ENCODE measurements at regions not wholly inside any gene's neighbourhood (a gene's known extent, or its start where the extent isn't known, plus 50 kb on each side); places are given as distances from the start of the nearest gene placed in this dataset.

DNA sequence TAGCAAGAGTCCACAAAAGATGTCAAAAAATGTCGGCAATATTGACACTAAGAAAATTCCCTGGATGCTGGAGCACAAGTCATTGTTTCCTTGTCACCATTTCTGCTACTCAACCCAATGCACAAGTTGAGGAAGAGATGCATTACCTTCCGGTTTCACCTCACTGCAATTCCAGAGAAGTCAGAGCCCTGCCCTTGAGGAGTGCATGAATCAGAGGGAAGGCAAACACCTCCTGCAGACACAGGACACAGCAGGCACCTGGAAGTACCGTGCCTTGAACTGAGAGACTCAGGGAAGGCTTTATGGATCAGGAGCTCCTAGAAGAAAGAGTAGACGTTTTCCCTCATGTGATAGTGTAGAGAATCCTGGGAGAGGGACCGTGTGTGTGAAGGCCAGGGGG lies 62.7 kb upstream of the ARL4C start:
- no TSS peak for BruUV-seq (replicated peaks)
- Histone ChIP-seq H3K27ac (ENCODE audit: low read depth, low read length, poor library complexity, severe bottlenecking) (no peak overlapping the region), H3K4me1 (ENCODE audit: insufficient read depth, low read length, poor library complexity, severe bottlenecking) (no peaks in the 10 kb centered on the region), H3K4me3 (ENCODE audit: low read depth, low read length, poor library complexity, severe bottlenecking) (no peak overlapping the region), H3K9me3 (ENCODE audit: low read depth, low read length, poor library complexity, severe bottlenecking) (no peaks in the 10 kb centered on the region), H3K36me3 (ENCODE audit: insufficient read depth, low read length, poor library complexity, severe bottlenecking) (no peaks in the 10 kb centered on the region), H3K27me3 (replicated peaks; ENCODE audit: insufficient read depth, low read depth, low read length, poor library complexity) (no peaks in the 10 kb centered on the region)
- POLR2A ChIA-PET (ENCODE audit: low non-redundant PET): no interaction called here
- CTCF ChIA-PET: no interaction called here
- TF ChIP-seq, protein P1, sequence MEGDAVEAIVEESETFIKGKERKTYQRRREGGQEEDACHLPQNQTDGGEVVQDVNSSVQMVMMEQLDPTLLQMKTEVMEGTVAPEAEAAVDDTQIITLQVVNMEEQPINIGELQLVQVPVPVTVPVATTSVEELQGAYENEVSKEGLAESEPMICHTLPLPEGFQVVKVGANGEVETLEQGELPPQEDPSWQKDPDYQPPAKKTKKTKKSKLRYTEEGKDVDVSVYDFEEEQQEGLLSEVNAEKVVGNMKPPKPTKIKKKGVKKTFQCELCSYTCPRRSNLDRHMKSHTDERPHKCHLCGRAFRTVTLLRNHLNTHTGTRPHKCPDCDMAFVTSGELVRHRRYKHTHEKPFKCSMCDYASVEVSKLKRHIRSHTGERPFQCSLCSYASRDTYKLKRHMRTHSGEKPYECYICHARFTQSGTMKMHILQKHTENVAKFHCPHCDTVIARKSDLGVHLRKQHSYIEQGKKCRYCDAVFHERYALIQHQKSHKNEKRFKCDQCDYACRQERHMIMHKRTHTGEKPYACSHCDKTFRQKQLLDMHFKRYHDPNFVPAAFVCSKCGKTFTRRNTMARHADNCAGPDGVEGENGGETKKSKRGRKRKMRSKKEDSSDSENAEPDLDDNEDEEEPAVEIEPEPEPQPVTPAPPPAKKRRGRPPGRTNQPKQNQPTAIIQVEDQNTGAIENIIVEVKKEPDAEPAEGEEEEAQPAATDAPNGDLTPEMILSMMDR (conservative IDR thresholded peaks at IDR 0.05; ENCODE audit: low read depth, low read length): no peak
- no peak for TF ChIP-seq EZH2 (IDR thresholded peaks at IDR 0.05; ENCODE audit: borderline replicate concordance, low read depth, low read length, poor library complexity, severe bottlenecking)
- intact Hi-C loops (cut with micrococcal nuclease; ENCODE audit: unreplicated experiment): loop anchor here (10.0 kb wide), 2 partner anchors 415 to 1185 kb away; no protein-coding TSS in a partner anchor
- no peak for DNase-seq (ENCODE audit: low spot score)

DNA sequence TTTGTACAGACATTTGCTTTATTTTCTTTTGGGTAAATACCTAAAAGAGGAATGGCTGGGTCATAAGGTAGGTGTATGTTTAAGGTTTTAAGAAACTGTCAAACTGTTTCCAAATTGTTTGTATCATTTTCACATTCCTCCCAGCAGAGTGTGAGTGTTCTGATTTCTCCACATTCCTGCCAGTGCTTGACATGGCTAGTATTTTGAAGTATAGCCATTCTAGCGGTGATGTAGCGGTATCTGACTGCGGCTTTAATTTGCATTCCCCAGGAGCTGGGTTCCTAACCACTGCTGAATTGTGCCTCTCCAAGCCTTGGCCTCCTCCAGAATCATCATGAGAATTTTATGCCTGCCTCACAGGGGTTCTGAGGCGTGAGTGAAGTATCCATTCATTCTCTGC lies 61.8 kb upstream of the ARL4C start:
- no peaks in the 10 kb centered on the region for H3K9me3 ChIP-seq (ENCODE audit: low read depth, low read length, poor library complexity, severe bottlenecking)
- no peaks in the 10 kb centered on the region for H3K36me3 ChIP-seq (ENCODE audit: insufficient read depth, low read length, poor library complexity, severe bottlenecking)
- no peak overlapping the region for H3K4me3 ChIP-seq (ENCODE audit: low read depth, low read length, poor library complexity, severe bottlenecking)
- no peaks in the 10 kb centered on the region for H3K27me3 ChIP-seq (replicated peaks; ENCODE audit: insufficient read depth, low read depth, low read length, poor library complexity)
- ChIA-PET POLR2A (ENCODE audit: low non-redundant PET) (no interaction called here), CTCF (no interaction called here)
- intact Hi-C loops (cut with micrococcal nuclease; ENCODE audit: unreplicated experiment): loop anchor here (10.0 kb wide), 2 partner anchors 416 to 1186 kb away; no protein-coding TSS in a partner anchor
- BruUV-seq (replicated peaks): no TSS peak
- no peak for TF ChIP-seq EZH2 (IDR thresholded peaks at IDR 0.05; ENCODE audit: borderline replicate concordance, low read depth, low read length, poor library complexity, severe bottlenecking)
- TF ChIP-seq, protein P1 (conservative IDR thresholded peaks at IDR 0.05; ENCODE audit: low read depth, low read length): no peak
- H3K4me1 ChIP-seq (ENCODE audit: insufficient read depth, low read length, poor library complexity, severe bottlenecking): no peaks in the 10 kb centered on the region
- H3K27ac ChIP-seq (ENCODE audit: low read depth, low read length, poor library complexity, severe bottlenecking): no peak overlapping the region
- DNase-seq (ENCODE audit: low spot score): no peak

DNA sequence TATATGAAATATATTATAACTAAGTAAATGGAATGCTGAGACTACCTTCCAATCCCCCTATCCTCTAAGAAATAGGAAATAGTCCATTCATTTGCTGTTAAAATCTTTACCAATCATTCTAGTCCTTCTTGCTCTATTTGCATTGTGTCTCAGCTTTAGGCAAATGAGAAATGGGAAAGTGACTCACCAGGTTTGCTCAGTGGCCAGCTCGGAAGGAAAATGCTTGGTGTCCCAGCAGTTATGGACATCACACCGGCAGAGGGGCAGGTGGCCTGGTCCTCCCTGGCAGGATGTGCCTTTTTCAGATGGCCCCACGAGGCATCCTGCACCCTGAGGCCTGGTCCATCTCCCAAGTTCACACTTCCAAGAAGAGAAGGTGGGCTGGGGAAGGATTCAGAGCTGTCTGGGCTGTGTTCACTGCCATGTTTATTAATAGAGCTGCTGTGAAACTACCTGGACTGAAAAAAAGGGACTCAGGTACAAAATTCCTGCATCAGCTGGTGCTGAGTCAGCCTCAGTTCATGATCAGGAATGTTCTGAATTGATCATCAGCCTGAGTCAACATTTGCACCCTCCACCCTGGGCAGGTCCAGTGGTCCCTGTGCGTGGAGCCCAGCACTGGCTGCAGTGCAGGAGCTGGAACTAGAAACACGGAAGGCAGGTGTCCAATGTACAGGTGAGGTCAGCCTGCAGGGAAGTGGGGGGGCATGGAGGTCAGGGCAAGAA lies 60.1 kb upstream of the ARL4C start:
- Histone ChIP-seq H3K36me3 (ENCODE audit: insufficient read depth, low read length, poor library complexity, severe bottlenecking) (no peaks in the 10 kb centered on the region), H3K9me3 (ENCODE audit: low read depth, low read length, poor library complexity, severe bottlenecking) (no peaks in the 10 kb centered on the region), H3K27ac (ENCODE audit: low read depth, low read length, poor library complexity, severe bottlenecking) (no peak overlapping the region), H3K4me1 (ENCODE audit: insufficient read depth, low read length, poor library complexity, severe bottlenecking) (no peaks in the 10 kb centered on the region), H3K4me3 (ENCODE audit: low read depth, low read length, poor library complexity, severe bottlenecking) (no peak overlapping the region), H3K27me3 (replicated peaks; ENCODE audit: insufficient read depth, low read depth, low read length, poor library complexity) (no peaks in the 10 kb centered on the region)
- intact Hi-C loops (cut with micrococcal nuclease; ENCODE audit: unreplicated experiment): loop anchor here (10.0 kb wide), 2 partner anchors 418 to 1188 kb away; no protein-coding TSS in a partner anchor
- CTCF ChIA-PET: no interaction called here
- BruUV-seq (replicated peaks): no TSS peak
- no peak for DNase-seq (ENCODE audit: low spot score)
- no peak for TF ChIP-seq EZH2 (IDR thresholded peaks at IDR 0.05; ENCODE audit: borderline replicate concordance, low read depth, low read length, poor library complexity, severe bottlenecking)
- TF ChIP-seq, protein P1 (conservative IDR thresholded peaks at IDR 0.05; ENCODE audit: low read depth, low read length): no peak
- POLR2A ChIA-PET (ENCODE audit: low non-redundant PET): interaction anchor here (0.6 kb wide), 1 partner anchor 8 kb away, joined by 3 read pairs; no protein-coding TSS in a partner anchor

All from A673 (cell line).